CD4-positive, alpha-beta T cell treated with Interleukin-4 for 4 hours (primary cell): ENCODE measurements at regions not wholly inside any gene's neighbourhood (a gene's known extent, or its start where the extent isn't known, plus 50 kb on each side); places are given as distances from the start of the nearest gene placed in this dataset.

Source experiments
- DNase-seq: peaks from one replicate; pipeline ENCODE4 v3.0.0-alpha.2; 2020

DNA sequence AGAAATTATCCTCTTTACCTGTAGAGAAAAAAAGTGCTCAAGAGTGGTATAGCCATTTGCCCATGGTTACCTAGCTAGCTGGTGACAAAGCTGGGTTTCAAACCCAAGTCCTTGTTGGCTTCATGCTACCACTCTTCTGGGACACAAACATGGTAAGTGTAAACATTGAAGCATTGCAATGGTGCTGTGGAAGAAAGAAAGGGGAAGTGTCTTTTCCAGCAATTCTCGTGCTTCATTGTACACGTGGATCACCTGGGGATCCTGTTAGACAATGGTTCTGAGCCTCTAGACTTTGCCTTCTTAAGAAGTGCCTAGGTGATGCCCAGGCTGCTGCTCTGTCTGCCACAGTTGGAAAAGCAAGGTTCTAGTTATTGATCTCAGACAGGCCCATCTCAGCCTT, 134.8 kb upstream of the CTNNB1 start:
- no peak for DNase-seq

GRCh38 chr3:41065340-41065739, 134.0 kb upstream of the CTNNB1 start:
- no peak for DNase-seq

DNA sequence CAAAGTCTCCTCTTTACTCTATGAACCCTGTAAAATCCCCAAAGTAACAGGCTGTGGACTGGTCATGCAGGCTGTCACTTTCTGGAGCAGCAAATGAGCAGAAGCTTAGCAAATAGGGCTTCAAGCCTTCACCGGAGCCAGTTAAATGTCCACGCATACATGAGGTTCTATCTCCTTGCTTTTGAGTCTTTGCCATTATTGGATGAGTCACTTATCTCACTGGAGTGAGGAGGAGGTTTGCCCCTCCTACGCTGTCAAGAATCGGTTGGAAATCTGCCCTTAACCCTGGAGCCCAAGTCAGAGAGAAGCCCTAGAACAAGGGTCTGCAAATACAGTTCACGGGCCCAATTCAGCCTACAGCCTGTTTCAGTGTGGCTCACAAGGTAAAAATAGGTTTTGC, 126.1 kb upstream of the CTNNB1 start:
- DNase-seq, result no peak

GRCh38 chr3:41075975-41076374, 123.3 kb upstream of the CTNNB1 start:
- no peak for DNase-seq

GRCh38 chr3:41076399-41076798, 122.9 kb upstream of the CTNNB1 start:
- DNase-seq, result no peak

GRCh38 chr3:41080141-41080540, 119.2 kb upstream of the CTNNB1 start:
- DNase-seq, result no peak

GRCh38 chr3:41088882-41089281, 110.4 kb upstream of the CTNNB1 start:
- DNase-seq, result no peak

DNA sequence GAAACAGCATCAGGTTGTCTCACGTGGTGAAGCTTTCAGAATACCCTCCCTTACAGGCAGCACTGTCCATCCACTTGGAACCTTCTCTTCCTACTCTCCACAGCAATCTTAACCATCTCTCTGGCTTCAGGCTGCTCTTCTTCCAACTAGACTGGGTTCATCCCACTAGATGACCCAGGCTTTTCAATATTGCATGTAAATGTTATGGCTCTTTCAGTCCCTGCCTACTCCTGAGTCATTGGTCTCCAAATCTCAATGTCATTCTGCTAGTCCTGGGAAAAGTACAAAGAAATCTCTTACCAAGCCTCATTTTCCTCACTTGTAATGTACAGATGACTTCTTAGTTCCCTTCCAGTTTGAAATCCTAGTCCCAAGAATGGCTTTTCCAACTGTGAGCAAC, 109.7 kb upstream of the CTNNB1 start:
- no peak for DNase-seq

- no peak for DNase-seq
Measured at GRCh38 chr3:41092844-41093243, 106.5 kb upstream of the CTNNB1 start.

GRCh38 chr3:41093476-41093875, 105.8 kb upstream of the CTNNB1 start:
- DNase-seq, result no peak

GRCh38 chr3:41094351-41094750, 105.0 kb upstream of the CTNNB1 start:
- DNase-seq, result no peak

DNA sequence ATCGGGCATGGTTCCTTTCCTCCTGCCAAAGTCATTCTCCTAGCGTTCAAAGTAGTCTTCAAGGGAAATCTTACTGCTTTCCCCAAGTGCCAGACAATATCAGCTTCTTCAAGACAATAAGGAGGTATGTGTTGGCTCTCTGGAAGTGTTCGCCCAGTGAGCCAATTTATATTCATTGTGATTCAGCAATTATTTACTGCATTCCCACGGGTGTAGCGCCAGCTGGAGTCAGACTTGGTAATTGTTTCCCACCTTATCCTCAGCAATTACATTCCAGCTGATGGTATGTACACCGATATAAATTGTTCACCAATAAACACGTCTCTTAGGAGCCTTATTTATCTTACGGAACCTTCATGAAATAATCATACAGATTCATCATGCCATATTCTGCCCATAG, 103.6 kb upstream of the CTNNB1 start:
- DNase-seq, result no peak

DNA sequence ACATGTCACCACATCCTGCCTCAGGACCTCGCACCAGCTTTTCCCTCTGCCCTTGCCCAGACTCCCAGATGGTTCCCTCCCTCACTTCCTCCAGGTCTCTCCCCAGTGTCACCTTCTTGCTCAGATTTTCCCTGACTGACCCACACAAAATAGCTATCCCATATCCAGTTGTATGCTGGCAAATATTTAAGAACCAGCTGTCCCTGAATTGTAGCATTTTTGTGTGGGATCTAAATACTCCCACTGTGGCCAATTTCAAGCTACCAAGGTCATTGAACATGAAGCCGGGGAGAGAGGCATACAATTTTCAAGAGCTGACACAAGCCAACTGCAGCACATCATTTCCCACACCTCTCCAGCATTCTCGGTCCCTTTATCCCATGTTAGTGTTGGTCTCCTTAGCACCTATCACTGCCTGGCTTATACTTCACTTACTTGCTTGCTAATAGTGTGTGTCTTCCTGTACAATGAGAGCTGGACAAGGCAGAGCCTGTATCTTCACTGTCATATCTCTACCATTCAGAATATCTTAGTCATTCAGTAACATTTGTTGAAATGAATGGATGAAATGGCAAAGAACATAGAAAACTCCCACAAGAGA, 101.3 kb upstream of the CTNNB1 start:
- no peak for DNase-seq

DNA sequence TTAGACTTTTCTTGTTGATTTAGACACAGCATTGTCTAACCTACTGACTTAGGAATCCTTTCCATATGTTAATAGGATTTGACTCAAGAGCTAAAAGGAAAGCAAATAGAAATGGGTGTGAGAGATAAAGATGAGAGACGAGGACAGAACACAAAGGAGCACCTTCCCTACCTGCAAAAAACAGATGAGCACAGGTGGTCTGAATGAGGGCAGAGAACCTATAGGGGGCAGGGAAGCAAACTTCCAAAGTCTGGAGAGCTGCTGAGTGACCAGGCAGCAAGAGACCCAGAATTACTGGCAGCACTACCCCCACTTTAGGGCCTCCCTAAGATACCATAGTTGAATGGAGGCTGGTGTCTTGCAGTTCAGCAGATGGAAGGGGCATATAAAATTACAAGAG, 98.1 kb upstream of the CTNNB1 start:
- no peak for DNase-seq

DNA sequence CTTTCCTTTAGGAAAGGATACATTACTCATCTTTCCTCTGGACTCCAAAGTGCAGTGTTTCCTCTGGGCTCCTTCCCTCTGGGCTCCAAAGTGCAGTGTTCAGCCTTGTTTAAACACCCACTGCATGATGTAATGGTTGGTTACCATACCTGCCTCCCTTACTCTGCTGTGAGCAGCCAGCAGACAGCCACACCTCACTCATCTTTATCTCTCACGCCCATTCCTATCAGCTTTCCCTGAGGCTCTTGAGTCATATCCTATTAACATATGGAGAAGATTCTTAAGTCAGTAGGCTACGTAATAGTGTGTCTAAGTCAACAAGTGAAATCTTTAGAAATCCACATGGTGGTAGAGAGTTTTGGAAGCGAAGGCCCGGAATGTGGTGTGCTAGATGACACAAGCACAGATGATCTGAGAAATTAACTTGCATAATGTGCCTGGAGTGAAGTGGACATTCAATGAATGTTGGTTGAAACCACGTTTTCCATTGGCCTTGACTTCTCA, 97.2 kb upstream of the CTNNB1 start:
- no peak for DNase-seq

DNA sequence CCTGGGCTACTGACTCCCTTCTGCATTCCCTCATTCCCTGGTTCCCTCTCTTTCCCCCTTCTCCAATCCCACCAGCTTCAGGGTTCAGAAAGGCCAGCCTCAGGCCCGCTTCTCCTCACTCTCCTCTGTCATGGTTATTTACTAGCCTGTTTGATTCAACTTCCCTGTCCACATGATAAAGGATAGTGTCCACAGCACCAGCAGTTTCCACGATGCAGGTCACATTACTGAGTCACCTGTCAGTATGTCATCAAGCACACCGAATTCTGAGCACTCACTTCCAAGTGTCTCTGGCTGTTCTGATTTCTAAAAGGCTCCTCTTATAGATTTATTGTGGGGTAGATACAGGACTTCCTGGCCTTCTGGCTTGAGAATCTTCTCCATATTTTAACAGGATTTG, 96.6 kb upstream of the CTNNB1 start:
- DNase-seq, result no peak

DNA sequence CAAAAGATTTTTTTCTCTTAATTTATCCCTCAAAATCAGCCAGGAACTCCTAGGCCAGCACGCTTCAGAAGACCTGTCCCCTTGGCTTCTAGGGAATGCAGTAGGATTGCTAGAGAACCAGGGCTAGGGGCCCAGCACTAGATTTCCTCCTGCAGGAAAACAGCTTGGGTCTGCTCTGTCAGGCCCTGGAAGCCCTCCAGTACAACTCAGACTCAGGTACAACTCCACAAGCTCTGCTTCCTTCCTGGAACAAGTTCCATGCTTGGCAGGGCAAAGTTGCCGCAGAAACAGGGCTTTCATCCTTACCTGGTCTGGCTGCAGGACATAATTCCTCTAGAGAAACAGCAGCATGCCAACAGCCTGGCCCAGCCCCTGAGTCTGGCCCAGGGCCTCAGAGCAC, 96.1 kb upstream of the CTNNB1 start:
- no peak for DNase-seq

GRCh38 chr3:41104147-41104546, 95.2 kb upstream of the CTNNB1 start:
- no peak for DNase-seq

DNA sequence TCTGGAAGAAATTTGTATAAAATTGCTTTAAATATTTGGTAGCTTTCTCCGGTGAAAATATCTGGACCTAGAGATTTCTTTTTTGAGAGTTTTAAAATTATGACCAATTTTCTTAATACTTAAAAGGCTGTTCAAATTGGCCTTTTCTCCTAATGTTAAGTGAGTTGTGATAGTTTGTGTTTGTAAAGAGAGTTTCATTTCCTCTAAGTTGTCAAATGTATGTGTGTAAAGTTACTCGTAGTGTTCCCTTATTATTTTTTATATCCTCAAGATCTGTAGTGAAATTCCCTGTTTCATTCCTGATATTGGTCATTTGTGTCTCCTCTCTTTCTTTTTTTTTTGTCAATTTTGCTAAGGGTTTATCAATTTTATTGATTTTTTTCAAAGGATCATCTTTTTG, 92.6 kb upstream of the CTNNB1 start:
- DNase-seq, result no peak

- no peak for DNase-seq
Measured at GRCh38 chr3:41111011-41111410, 88.3 kb upstream of the CTNNB1 start.

- DNase-seq, result no peak
Measured at GRCh38 chr3:41112466-41112865, 86.8 kb upstream of the CTNNB1 start.

- no peak for DNase-seq
Measured at GRCh38 chr3:41115069-41115468, 84.2 kb upstream of the CTNNB1 start.

- DNase-seq, result no peak
Measured at GRCh38 chr3:41116851-41117250, 82.5 kb upstream of the CTNNB1 start.

DNA sequence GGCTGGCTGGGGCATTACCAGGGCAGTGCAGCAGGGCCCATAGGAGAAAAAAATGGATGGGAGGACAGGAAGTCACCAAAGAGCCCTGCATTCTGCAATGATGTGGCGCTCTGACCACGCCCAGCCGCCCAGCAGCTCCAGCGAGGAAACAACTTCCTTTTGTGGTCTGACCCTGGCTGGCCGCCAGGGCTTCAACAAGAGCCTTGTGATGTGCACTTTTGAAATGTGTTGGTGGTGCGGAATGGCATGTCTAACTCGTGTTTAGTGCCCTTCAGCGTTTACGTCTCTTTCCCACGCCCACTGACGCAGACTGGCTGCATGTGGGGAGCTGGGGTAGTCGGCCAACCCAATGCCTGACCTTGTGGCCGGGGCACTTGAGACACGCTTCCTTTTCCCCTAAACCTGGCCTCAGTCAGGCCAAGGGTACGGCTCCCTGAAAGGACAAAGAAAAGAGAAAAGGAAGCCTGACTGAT, 81.9 kb upstream of the CTNNB1 start:
- peak; percentile 83 for DNase-seq
